Liver (tissue), 2 donors: ENCODE measurements at regions not wholly inside any gene's neighbourhood (a gene's known extent, or its start where the extent isn't known, plus 50 kb on each side); places are given as distances from the start of the nearest gene placed in this dataset.

ENCODE experiments used
- TF ChIP-seq, protein P1 (sequence below): IDR thresholded peaks from 2 replicates; pipeline ENCODE4 v1.6.1; 2016; ENCODE audit warnings: antibody characterized with exemption
- TF ChIP-seq, protein P2 (sequence below): fragments of 150-350 bp; IDR thresholded peaks from 2 replicates; pipeline ENCODE4 v1.5.1; 2017; ENCODE audit warnings: improper control_type of control experiment, low read depth, low read length; ENCODE audit not compliant: missing input control
- TF ChIP-seq, protein P3 (sequence below): IDR thresholded peaks from 2 replicates; pipeline ENCODE4 v1.6.1; 2016; ENCODE audit warnings: antibody characterized with exemption, mild to moderate bottlenecking
- donor health status: healthy.

DNA sequence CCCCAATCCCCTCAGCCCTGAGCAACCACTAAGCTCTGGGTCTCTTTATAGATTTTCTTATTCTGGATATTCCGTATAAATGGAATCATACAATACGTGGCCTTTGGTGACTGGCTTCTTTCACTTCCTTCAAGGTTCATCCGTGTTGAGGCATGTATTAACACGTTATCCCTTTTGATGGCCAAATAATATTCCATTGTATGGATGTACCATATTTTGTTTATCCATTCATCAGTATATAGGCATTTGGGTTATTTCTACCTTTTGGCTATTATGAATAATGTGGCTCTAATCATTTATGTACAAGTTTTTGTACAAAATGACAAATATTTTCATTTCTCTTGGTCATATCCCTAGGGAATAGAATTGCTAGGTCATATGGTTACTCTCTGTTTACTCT lies 284.4 kb downstream of the FAM43A start:
- TF ChIP-seq, protein P1, sequence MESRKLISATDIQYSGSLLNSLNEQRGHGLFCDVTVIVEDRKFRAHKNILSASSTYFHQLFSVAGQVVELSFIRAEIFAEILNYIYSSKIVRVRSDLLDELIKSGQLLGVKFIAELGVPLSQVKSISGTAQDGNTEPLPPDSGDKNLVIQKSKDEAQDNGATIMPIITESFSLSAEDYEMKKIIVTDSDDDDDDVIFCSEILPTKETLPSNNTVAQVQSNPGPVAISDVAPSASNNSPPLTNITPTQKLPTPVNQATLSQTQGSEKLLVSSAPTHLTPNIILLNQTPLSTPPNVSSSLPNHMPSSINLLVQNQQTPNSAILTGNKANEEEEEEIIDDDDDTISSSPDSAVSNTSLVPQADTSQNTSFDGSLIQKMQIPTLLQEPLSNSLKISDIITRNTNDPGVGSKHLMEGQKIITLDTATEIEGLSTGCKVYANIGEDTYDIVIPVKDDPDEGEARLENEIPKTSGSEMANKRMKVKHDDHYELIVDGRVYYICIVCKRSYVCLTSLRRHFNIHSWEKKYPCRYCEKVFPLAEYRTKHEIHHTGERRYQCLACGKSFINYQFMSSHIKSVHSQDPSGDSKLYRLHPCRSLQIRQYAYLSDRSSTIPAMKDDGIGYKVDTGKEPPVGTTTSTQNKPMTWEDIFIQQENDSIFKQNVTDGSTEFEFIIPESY: no peak
- TF ChIP-seq, protein P2, sequence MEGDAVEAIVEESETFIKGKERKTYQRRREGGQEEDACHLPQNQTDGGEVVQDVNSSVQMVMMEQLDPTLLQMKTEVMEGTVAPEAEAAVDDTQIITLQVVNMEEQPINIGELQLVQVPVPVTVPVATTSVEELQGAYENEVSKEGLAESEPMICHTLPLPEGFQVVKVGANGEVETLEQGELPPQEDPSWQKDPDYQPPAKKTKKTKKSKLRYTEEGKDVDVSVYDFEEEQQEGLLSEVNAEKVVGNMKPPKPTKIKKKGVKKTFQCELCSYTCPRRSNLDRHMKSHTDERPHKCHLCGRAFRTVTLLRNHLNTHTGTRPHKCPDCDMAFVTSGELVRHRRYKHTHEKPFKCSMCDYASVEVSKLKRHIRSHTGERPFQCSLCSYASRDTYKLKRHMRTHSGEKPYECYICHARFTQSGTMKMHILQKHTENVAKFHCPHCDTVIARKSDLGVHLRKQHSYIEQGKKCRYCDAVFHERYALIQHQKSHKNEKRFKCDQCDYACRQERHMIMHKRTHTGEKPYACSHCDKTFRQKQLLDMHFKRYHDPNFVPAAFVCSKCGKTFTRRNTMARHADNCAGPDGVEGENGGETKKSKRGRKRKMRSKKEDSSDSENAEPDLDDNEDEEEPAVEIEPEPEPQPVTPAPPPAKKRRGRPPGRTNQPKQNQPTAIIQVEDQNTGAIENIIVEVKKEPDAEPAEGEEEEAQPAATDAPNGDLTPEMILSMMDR: no peak
- TF ChIP-seq, protein P3, sequence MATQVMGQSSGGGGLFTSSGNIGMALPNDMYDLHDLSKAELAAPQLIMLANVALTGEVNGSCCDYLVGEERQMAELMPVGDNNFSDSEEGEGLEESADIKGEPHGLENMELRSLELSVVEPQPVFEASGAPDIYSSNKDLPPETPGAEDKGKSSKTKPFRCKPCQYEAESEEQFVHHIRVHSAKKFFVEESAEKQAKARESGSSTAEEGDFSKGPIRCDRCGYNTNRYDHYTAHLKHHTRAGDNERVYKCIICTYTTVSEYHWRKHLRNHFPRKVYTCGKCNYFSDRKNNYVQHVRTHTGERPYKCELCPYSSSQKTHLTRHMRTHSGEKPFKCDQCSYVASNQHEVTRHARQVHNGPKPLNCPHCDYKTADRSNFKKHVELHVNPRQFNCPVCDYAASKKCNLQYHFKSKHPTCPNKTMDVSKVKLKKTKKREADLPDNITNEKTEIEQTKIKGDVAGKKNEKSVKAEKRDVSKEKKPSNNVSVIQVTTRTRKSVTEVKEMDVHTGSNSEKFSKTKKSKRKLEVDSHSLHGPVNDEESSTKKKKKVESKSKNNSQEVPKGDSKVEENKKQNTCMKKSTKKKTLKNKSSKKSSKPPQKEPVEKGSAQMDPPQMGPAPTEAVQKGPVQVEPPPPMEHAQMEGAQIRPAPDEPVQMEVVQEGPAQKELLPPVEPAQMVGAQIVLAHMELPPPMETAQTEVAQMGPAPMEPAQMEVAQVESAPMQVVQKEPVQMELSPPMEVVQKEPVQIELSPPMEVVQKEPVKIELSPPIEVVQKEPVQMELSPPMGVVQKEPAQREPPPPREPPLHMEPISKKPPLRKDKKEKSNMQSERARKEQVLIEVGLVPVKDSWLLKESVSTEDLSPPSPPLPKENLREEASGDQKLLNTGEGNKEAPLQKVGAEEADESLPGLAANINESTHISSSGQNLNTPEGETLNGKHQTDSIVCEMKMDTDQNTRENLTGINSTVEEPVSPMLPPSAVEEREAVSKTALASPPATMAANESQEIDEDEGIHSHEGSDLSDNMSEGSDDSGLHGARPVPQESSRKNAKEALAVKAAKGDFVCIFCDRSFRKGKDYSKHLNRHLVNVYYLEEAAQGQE: no peak
